KOPT-K1 (cell line): ENCODE measurements at regions not wholly inside any gene's neighbourhood (a gene's known extent, or its start where the extent isn't known, plus 50 kb on each side); places are given as distances from the start of the nearest gene placed in this dataset.

Experiments used
- H3K27ac ChIP-seq: fragments of 200-600 bp; sonication (generic); 2 replicates; pipeline ENCODE4 v1.5.1; 2016; ENCODE audit warnings: antibody characterized with exemption, mild to moderate bottlenecking, low read depth, low read length; ENCODE audit not compliant: poor library complexity, severe bottlenecking
- H3K36me3 ChIP-seq: fragments of 200-600 bp; sonication (generic); 2 replicates; pipeline ENCODE4 v1.5.1; 2017; ENCODE audit warnings: antibody characterized with exemption, mild to moderate bottlenecking, low read length, moderate library complexity; ENCODE audit not compliant: insufficient read depth
- H3K9me3 ChIP-seq: fragments of 200-600 bp; sonication (generic); 2 replicates; pipeline ENCODE4 v1.5.1; 2017; ENCODE audit warnings: antibody characterized with exemption, low read length, mild to moderate bottlenecking; ENCODE audit not compliant: insufficient read depth, poor library complexity, severe bottlenecking

- H3K27ac ChIP-seq: no peak overlapping the region
- no peaks in the 10 kb centered on the region for H3K36me3 ChIP-seq
- no peaks in the 10 kb centered on the region for H3K9me3 ChIP-seq
Observed at GRCh38 chr17:71115669-71115972, 946.3 kb downstream of the KCNJ2 start.

DNA sequence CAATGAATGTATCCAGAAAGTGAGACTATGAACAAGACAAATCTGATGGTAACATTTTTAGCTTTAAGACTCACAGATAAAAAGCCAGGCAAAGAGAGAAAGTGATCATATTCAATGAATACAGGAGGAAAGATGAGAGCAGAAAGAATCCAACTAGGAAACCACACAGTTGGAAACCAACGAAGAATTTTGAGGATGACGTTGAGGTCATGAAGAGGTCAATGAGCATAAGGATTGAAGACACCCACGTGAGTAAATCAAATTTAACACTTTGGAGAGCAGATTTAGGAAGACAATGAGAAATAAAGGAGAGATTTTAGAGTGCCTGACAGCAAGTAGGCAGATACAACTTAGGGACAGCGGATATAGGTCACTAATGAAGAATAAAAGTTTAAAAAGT lies 948.1 kb downstream of the KCNJ2 start:
- no peaks in the 10 kb centered on the region for H3K36me3 ChIP-seq
- no peak overlapping the region for H3K27ac ChIP-seq
- no peaks in the 10 kb centered on the region for H3K9me3 ChIP-seq

DNA sequence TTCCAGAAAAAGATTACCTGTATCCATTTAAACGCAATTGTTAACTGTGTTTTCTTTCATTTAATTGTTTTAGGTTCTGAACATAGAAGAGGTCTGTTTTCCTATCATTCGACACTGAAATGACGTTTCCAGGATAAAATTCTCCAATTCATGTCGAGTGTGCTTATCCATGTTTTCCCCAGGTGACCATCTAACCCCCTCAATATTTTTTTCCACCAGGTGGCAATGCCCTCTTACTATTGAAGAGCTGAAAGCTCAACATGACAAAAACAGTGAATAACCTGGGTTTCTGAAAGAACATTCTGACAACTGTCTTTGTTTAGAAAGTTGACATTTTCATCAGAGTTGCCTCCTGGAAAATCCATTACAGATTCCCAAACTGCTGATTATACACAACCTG lies 948.7 kb downstream of the KCNJ2 start:
- Histone ChIP-seq H3K27ac (no peak overlapping the region), H3K9me3 (no peaks in the 10 kb centered on the region), H3K36me3 (no peaks in the 10 kb centered on the region)

- Histone ChIP-seq H3K27ac (no peak overlapping the region), H3K9me3 (no peaks in the 10 kb centered on the region), H3K36me3 (no peaks in the 10 kb centered on the region)
Observed at GRCh38 chr17:71127416-71127815, 958.1 kb downstream of the KCNJ2 start.

DNA sequence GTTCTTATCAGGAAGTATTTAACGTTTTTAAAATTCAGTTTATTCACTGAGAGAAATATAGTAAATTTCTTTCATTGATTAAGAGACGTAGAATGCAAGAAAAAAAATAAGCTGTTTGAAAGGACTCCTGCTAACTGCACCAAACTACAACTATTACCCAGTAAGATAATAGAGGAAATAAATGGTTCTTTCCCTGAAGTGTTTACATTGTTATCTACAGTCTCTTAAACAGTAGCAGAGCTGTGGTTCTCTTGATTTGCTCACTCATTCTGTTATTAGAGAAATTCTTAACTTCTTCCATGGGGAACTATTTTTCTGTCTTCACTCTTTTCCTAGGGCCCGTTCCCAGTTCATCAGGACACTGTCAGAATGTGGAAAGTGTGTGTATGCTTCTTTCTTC lies 973.0 kb downstream of the KCNJ2 start:
- H3K36me3 ChIP-seq: no peaks in the 10 kb centered on the region
- H3K9me3 ChIP-seq: no peaks in the 10 kb centered on the region
- H3K27ac ChIP-seq: no peak overlapping the region

GRCh38 chr17:71145486-71145885 lies 975.3 kb upstream of the SOX9 start:
- no peak overlapping the region for H3K27ac ChIP-seq
- no peaks in the 10 kb centered on the region for H3K36me3 ChIP-seq
- H3K9me3 ChIP-seq: no peaks in the 10 kb centered on the region

- Histone ChIP-seq H3K27ac (no peak overlapping the region), H3K36me3 (no peaks in the 10 kb centered on the region), H3K9me3 (no peaks in the 10 kb centered on the region)
Observed at GRCh38 chr17:71147906-71148305, 972.9 kb upstream of the SOX9 start.

GRCh38 chr17:71149607-71150006 lies 971.2 kb upstream of the SOX9 start:
- Histone ChIP-seq H3K9me3 (no peaks in the 10 kb centered on the region), H3K36me3 (no peaks in the 10 kb centered on the region)

GRCh38 chr17:71157297-71157696 lies 963.5 kb upstream of the SOX9 start:
- Histone ChIP-seq H3K9me3 (no peaks in the 10 kb centered on the region), H3K36me3 (no peaks in the 10 kb centered on the region), H3K27ac (no peak overlapping the region)

More at GRCh38 chr17:71149607-71150006, 971.2 kb upstream of the SOX9 start:
- H3K27ac ChIP-seq: no peak overlapping the region

DNA sequence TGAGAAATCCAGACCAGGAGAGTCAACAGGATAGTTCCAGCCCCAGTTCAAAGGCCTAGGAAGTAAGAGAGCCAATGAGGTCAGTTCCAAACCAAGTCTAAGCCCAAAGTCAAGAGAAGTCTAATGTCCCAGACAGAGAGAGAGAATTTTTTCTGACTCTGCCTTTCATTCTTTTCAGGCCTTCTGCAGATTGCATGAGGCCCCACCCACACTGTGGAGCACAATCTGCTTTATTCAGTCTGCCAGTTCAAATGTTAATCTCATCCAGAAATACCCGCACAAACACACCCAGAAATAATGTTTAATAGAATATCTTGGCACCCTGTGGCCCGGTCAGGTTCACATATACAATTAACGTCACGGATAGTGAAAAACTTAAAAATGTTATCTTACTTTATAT lies 962.4 kb upstream of the SOX9 start:
- Histone ChIP-seq H3K36me3 (no peaks in the 10 kb centered on the region), H3K9me3 (no peaks in the 10 kb centered on the region), H3K27ac (no peak overlapping the region)

DNA sequence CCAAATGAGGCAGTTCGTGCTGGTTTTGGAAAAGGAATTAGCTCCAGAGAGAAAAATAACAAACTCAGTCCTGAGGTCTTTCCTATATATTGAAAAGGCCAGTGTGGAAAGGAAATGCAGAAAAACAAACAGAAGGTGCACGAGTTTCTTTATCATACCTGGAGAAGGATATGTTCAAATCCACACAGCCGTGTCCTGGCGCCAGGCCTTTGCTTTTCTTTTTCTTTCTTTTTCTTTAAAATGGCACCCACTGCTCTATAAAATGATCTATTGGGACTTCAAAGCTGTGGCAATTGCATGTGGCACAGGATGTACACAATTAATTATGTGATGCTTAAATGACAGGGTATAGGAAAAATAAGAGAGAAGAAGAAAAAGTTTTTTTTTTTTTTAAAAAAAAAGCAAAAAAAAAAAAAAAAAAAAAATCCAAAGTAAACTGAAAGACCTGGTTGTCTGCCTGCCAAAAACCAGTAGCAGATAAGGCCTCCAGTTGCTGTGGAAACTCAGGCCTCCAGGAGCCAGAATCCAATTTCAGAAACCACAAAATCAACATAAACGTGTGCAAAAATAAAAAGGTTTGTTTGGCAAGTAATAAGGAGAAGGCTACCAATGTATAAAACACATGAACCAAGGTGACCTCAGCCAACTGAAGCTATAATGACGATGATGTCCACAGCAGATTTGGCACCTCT lies 957.6 kb upstream of the SOX9 start:
- no peaks in the 10 kb centered on the region for H3K36me3 ChIP-seq
- no peaks in the 10 kb centered on the region for H3K9me3 ChIP-seq
- no peak overlapping the region for H3K27ac ChIP-seq

DNA sequence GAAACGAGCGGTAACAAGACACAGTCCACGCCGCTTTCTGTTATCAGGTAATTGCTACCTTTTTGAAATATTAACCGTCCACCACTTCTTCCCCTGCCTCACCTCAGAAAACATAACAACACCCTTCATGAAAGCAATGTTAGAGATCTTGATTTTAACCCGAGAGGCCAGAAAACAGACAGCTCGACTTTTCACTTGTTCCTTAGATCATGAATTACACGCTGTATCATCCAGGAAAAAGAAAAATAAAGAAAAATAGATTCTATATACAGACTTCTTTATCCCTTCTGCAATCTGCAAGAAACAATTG lies 957.1 kb upstream of the SOX9 start:
- no peak overlapping the region for H3K27ac ChIP-seq
- no peaks in the 10 kb centered on the region for H3K36me3 ChIP-seq
- H3K9me3 ChIP-seq: no peaks in the 10 kb centered on the region

DNA sequence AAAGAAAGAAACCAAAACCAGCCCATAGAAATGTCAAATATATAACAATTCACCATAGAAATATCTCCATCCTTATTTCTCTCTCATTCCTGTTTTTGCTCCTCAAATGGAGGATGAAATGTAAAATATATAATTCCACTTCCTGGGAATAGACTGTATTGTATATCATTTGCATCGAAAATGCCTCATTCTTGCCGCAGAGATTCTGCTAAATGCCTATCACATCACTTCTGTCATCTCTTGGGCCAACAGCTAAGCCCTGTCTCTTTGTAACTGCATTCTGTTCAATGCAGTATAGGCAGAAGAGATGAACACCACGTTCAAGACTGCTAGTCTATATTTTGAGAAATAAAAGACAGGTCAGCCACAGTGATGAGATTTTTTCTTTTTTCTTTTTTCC lies 956.3 kb upstream of the SOX9 start:
- Histone ChIP-seq H3K27ac (no peak overlapping the region), H3K9me3 (no peaks in the 10 kb centered on the region), H3K36me3 (no peaks in the 10 kb centered on the region)

GRCh38 chr17:71166311-71166710 lies 954.5 kb upstream of the SOX9 start:
- no peak overlapping the region for H3K27ac ChIP-seq
- no peaks in the 10 kb centered on the region for H3K9me3 ChIP-seq
- H3K36me3 ChIP-seq: no peaks in the 10 kb centered on the region

- Histone ChIP-seq H3K36me3 (no peaks in the 10 kb centered on the region), H3K9me3 (no peaks in the 10 kb centered on the region), H3K27ac (no peak overlapping the region)
Observed at GRCh38 chr17:71168053-71168741, 952.6 kb upstream of the SOX9 start.

- no peak overlapping the region for H3K27ac ChIP-seq
- H3K9me3 ChIP-seq: no peaks in the 10 kb centered on the region
- H3K36me3 ChIP-seq: no peaks in the 10 kb centered on the region
Observed at GRCh38 chr17:71170070-71170469, 950.8 kb upstream of the SOX9 start.
